GM19397 (cell line): ENCODE measurements at regions not wholly inside any gene's neighbourhood (a gene's known extent, or its start where the extent isn't known, plus 50 kb on each side); places are given as distances from the start of the nearest gene placed in this dataset.
"Not testable (repeated sequence)": the region's sequence is repeated elsewhere in the genome, so short reads cannot be mapped to it uniquely, and the experiment has no call there.

Experiments used
- ATAC-seq: cut with Tn5 transposase; IDR thresholded peaks from one replicate; pipeline ENCODE4 v1.9.1; 2021; ENCODE audit warnings: mild to moderate bottlenecking, moderate library complexity; ENCODE audit not compliant: unreplicated experiment

DNA sequence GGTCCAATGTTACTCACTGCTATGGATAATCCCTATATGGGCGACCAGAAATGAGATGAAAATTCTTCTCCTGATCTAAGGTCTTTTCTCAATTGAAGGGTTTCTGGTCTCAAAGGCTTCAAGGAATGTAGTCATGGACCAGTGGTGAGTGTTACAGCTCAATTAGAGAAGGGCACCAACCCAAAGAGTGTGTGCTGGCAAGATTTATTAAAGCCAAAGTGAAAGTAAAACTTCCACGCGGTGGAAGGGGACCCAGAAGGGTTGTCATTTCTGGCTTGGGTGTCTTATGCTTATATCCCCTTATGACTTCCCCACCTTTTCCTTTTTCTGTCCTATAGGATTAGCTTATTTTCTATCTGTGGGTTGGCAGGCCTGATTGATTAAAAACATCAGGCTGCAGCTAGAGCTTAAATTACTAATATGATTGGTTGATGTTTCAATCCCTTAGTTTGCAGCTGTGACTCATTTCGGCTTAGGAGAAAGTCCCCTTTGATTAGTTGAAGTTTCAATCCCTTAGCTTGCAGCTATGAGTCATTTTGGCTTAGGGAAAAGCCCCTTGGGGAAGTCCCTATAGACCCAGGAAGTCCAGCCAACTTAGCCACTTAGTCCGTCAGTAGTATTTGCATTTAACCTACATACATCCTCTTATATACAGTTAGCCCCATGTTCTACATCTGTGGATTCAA lies 179.5 kb upstream of the NLGN4Y start:
- ATAC-seq: peak; percentile 45

DNA sequence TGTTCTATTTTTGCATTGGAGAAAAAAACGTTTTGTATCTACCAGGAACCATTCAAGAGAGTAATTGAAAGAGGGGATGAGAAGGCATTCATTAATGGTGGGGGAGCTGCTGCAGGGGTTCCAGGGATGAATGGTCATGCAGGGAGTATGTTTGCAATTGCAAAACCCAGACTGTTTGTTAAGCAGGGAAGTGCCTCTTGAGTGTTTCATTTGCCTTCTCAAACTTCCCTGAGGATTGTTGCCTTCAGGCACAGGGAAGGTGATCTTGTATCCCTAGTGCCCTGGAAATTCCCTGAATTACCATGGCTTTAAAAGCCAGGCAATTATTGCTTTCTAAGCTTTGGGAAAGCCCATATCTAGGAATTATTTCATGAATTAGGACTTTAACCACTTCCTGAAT lies 172.7 kb upstream of the NLGN4Y start:
- no peak for ATAC-seq

DNA sequence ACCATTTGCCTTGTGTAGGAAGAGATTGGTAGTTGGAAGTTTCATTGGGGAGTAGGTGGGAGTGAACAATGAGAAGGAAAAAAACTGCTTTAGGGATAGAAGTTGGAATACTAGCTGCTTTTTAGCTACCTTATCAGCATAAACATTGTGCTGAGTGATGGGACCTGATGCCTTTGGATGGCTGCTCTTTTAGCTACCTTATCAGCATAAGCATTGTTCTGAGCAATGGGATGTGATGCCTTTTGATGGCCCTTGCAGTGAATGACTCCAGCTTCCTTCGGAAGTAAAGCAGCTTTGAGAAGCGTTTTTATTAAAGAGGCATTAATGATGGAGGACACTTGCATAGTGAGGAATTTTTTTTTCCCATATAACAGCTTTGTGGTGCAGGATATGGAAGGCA lies 168.2 kb upstream of the NLGN4Y start:
- ATAC-seq: no peak

DNA sequence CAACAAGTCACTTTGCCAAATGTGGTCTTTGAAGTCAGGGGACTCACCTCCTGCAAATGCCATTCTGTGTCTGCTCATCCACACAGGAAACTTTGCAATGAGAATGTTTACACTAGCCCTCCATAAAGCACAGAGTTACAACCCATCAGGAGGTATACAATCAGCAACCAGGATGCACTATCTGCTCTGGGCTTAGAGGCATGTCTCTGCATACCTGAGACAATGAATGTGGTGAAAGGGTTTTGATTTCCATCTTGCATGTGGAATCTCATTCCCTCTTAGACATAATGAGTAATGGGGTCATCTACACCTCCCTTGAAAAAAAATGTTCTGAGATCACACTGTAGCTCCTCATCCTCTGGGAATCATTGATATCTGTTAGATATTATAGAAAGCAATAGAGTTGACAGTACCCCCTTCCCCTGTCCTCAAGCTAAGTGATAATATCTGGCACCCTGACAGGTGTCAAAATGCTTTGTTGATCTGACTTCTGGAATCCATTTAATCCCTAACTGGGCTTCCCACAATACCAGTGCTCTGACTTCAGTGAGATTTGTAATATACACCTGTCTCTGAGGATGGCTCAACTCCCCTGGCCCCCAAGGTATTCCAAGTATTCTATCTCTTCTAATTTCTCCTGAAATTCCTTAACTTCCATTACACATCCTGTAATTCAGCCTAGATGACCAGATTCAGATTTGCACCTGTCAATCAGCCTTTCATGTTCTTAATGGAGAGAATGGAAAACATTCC lies 163.4 kb upstream of the NLGN4Y start:
- ATAC-seq: no peak

DNA sequence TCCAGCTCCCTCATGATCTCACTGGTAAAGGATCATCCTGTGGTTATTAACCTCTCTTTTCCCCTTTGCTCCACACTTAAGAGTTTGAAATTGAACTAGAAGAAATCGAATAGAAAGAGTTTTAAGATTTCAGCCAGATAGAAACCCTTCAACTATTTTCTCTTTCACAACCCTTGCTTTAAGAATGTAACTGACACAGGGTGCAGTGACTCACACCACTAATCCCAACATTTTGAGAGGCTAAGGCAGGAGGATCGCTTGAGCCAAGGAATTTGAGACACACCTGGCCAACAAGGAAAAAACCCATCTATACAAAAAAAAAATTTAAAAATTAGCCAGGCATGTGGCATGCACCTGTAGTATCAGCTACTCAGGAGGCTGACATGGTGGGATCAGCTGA lies 150.7 kb upstream of the NLGN4Y start:
- no peak for ATAC-seq

DNA sequence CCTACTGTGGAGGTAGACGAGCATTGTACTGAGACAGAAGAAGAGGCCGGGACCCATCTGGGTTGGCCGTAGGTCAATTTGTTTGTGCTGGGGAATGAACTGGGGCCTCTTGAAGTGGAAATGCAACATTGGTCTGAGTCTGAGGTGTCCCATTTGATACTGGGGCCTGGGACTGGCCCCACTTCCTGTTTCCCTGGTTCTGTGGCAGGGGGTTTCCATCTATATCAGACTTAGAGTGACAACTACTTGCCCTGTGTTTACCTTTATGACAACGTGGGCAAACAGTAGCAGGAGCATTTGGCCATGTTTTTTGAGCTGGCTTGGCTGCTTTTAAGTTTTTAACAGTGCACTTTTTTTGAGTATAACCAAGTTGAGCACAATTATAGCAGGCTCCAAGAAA lies 146.1 kb upstream of the NLGN4Y start:
- no peak for ATAC-seq

DNA sequence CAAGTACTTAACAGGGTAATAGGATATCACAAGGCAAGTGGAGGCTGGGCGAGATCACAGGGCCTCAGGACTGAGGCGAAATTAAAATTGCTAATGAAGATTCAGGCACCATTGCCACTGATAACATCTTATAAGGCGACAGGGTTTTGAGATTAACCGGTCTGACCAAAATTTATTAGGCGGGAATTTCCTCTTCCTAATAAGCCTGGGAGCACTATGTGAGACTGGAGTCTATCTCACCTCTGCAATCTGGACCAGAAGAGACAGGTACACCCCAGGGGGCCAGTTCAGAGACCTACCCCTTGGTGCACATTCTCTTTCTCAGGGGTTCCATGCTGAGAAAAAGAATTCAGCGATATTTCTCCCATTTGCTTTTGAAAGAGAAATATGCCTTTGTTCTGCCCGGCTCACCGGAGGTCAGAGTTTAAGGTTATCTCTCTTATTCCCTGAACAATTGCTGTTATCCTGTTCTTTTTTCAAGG lies 113.7 kb upstream of the NLGN4Y start:
- not testable (repeated sequence) for ATAC-seq

DNA sequence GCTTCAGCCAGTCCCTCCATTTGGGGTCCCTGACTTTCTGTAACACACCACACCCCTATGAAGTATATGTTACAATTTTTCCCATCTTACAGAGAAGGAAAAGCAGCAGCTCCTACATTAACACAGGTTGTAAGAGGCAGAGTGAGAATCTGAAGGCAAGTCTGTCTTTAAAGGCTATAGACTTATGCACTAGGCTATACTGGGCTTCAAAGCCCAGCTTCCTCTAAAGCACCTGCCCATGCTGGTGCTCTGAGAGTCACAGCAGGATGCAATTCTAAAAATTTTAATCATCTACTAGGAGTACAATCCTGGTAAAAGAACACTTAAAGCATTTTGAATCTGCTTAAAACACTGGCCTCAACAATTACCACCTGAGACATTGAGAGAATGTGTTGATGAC lies 113.0 kb upstream of the NLGN4Y start:
- ATAC-seq: no peak

DNA sequence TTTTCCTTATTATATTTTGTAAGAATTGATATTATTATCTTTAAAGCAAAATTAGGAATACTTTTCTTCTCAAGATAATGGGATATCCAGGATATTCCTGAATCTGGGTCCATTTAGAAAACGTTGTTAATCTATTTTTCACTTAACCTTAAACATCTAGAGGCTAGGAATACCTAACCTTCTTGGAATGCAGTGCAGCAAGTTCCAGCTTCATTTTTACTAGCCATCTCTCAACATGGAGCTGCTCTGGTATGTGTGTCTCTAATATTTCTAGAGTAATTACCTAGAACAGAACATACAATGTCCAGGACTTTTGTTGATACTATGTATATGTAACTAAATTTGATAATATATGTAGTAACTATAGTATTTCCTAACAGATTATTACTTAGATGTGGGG lies 87.8 kb upstream of the NLGN4Y start:
- ATAC-seq: no peak

DNA sequence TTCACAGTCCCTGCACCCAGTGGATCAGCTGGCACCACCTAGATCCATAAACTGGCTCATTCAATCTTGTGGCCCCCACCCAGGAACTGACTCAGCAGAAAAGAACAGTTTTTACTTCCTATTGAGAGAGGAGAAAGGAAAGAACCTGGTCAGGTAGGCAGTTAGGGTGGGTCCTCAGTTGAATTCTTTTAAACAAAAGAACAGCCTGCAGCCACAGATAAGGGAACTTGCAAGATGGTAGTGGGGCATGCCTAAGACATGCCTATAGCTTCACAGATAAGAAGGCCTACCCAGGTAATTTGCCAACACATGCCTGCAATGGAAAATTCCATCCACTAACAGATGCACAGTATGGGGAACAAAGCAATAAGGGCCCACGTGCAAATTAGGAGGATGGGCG lies 86.7 kb upstream of the NLGN4Y start:
- ATAC-seq: no peak

DNA sequence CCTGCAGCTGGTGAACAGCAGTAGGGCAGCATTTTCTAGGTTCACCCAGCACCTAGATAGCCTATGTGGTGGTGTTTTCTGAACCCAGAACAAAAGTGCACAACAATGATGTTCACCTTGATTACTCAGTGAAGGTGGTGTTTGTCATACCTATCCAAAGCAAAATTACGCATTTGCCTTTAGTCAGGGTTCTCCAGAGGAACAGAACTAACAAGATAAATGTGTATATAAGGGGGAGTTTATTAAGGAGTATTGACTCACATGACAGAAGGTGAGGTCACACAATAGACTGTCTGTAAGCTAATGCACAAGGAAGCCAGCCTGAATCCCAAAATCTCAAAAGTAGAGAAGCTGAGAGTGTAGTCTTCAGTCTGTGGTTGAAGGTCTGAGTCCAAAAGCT lies 85.9 kb upstream of the NLGN4Y start:
- ATAC-seq: no peak

DNA sequence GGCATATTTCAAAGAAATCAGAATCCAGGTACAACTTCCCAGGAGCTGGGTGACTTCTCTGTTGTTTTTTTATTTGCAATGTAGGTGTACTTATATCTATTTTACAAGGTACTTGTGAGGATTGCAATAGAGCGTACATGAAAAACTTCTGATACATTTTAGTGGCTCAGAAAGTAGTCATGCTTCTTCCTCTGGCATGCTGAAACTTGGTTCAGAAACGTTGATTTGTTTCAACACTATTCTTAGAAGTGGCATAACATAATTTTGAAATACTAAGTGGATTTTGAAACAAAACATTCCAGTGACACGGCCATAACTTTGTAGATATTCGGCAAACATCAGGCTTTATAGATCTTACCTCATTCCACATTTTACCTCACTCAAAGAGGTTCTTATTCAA lies 79.8 kb upstream of the NLGN4Y start:
- ATAC-seq: no peak

DNA sequence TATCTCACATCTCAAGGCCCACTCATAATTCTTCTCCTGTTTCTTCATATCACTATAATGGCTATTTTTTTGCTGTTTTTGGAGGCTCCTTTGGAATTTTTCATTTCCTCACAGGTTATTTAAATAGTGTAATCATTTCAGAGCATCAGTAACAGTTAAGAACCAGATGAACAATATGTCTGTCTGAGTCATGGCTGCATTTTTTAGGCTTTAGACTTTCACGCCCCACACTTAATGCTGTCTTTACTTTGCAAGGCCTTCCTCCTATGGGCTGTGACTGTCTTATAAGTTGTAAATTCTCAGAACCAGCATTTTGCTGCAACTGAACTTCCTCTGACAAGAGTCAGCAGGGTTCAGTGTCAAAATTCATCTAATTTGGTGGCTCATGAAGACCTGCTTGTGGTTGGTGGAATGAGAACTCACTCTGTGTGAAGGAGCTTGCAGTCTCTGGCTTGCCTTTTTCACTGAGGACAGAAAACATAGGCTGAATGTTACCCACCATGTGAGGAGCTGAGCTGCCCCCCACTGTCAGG lies 56.1 kb upstream of the NLGN4Y start:
- ATAC-seq: no peak

DNA sequence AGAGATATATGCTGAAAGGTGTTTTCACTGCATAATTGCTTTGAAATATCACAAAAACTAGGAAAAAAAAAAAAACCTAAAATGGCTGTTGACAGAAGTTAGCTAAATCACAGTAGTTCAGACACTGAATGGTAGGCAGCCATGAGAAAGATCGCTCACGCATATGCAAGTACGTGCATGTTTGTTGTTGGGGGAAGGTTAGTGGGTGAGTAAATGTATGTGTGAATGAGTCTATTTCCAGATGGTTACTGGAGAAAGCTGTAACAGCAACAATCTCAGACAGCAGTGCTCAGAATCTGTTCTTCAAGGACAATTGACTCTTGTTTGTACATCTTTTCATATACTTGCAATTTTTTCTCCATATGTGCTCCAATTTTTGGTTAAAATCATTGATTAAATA lies 51.9 kb upstream of the NLGN4Y start:
- no peak for ATAC-seq

DNA sequence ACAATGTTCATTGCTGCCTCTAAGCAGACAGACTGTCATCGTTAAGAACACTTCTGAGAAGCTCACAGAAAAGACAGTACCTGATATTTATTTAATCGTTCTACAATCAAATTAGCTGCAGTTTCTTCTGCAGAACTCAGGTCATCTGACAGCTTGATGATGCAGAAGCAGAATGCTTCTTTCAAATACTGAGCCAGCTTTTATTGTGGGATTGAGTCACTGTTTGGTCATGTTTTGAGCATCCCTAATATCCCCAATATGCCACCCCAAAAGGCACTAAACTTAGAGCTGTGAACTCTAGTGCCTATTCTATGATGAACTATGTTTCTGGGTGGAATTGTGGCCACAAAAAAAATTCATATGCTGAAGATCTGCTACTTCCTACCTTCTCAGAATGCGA lies 51.0 kb upstream of the NLGN4Y start:
- ATAC-seq: no peak
